ENCODE measurements at regions not wholly inside any gene's neighbourhood (a gene's known extent, or its start where the extent isn't known, plus 50 kb on each side); places are given as distances from the start of the nearest gene placed in this dataset.
"Not testable (repeated sequence)": the region's sequence is repeated elsewhere in the genome, so short reads cannot be mapped to it uniquely, and the experiment has no call there.

DNA sequence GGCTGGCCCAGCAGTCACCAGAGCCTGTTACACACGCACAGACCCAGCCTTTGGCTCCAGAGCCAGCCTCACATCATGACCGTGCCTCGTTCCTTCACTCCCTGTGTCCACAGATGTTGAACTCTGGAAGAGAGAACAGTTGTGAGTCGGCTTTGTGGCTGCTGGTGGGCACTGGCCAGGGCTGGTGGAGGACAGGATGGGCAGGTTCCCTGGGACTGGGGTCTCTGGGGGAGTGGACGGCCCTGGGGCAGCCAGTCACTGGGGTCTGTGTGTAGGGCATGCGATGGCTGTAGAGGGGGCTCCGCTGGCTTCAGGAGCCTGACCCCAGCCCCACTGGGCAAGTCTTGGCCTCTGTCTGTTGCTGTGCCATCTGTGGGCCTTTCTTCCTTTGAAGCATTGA, 1070.1 kb downstream of the BRD1 start:
- no peak for DNase-seq (ENCODE audit: low spot score)

DNA sequence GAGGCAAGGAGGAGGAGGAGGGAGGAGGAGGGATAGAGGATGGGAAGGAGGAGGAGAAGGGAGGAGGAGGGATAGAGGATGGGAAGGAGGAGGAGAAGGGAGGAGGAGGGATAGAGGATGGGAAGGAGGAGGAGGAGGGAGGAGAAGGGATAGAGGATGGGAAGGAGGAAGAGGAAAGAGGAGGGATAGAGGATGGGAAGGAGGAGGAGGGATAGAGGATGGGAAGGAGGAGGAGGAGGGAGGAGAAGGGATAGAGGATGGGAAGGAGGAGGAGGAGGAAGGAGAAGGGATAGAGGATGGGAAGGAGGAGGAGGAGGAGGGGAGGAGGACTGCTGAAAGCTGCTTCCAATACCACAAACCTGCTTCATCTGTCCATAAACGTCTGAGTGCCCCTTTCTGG, 1070.5 kb downstream of the BRD1 start:
- DNase-seq (ENCODE audit: low spot score): not testable (repeated sequence)

GRCh38 chr22:48756146-48757111, 1071.2 kb downstream of the BRD1 start:
- no peak for DNase-seq (ENCODE audit: low spot score)

DNA sequence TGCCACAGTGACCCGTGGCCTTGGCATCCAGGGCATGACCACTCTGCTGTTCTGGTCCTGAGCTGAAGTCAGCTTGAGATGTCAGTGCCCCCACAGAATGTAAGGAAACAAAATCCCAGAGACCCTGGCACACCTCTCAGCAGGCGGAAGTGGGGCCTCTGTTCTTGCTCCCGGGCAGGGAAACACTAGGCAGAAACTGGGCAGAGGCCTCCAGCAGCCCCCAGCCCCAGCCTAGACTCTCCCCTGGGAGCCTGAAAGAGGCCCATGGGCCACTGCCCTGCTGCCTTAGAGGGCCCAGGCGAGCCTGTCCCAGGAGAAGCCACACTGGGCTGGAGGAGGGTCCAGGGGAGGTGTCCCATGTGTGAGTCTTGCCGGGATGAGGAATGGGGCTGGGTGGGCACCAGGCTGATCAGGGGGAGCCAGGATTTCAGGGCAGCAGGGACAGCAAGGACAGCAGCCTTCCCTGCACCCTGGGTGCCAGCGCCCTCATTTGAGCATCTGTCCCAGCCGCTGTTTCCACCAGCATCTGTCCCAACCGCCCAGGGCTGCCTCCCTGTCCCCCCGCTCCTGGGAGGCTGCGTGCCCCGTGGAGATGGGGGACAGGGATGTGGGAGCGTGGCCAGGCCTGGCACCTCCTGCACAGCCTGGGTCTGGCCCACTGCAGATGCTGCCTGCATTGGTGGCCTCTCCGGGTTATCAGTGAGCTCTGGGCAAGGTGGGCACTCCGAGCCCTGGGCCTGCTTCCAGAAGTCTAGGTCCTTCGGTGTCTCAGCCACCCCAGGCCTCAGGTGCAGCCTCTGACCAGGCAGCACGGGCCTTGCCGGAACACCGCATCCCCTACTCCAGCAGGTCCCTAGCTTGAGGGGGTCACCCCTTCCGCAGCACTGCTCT, 1072.4 kb downstream of the BRD1 start:
- no peak for DNase-seq (ENCODE audit: low spot score)

DNA sequence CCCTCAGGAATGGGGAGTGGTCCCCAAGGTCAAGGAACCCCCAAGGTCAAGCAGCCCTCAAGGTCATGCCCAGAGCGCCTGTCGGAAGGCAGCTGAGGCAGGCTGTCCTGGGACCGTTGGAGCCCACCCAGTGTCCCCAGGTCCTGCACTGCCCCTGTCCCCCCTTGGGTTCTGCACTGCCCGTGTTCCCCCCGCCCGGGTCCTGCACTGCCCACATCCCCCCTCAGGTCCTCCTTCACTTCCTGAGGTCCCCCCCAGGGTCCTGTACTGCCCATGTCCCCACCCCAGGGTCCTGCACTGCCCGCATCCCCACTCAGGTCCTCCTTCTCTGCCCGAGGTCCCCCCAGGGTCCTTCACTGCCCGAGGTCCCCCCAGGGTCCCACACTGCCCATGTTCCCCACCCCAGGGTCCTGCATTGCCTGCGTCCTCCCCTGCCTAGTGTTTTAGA, 1073.0 kb downstream of the BRD1 start:
- DNase-seq (ENCODE audit: low spot score): no peak

DNA sequence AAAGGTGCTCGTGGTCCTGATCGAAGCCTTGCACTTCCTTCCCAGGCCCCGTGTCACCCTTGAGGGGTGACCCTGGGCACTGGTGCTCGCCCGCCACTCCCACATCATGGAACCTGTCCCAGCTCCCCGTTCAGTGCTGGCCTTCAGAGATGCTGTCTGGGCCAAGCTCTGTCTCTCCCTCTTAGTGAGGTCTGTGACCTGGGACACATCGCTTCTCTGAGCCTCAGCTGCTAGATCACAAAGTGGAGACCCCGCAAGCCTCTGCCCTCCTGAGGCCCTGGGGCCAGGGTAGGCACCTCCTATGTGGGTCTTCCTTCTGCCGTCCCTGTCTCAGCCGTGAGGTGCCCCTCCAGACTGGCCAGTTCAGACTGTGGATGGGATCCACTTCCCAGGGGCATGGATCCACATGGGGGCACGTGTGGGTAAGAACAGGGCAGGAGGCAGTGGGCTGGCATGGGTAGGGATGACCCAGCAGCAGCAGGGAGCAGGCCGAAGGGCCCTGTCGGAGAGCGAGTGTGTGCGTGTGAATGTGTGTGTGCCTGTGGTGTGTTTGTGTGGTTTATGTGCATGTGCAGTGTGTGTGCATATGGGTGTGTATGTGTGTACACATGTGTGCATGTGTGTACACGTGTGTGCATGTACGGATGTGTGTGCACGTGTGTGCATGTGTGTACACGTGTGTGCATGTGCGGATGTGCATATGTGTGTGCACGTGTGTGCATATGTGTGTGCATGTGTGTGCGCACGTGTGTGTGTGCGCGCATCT, 1073.7 kb downstream of the BRD1 start:
- DNase-seq (ENCODE audit: low spot score): no peak

DNA sequence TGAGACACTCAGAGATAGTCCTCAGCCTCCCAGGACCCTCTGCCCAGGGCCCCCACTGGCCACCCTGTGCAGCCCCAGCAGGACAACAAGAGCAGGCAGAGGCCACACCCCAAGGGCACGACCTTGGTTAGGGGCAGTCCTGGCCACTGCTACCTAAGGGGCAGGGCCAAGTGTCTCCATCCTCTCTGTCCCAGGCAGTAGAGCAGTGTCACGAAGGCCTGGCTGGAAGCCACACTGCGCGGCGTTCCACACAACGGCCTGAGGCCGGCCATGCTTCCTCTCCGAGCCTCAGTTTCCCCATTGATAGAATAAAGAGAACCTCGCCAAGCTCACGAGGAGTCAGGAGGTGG, 1074.3 kb downstream of the BRD1 start:
- DNase-seq (ENCODE audit: low spot score): no peak

GRCh38 chr22:48752451-48753380, 1075.0 kb downstream of the BRD1 start:
- DNase-seq (ENCODE audit: low spot score): peak; percentile 9

GRCh38 chr22:48751539-48752437, 1075.9 kb downstream of the BRD1 start:
- DNase-seq (ENCODE audit: low spot score): no peak

- no peak for DNase-seq (ENCODE audit: low spot score)
Measured at GRCh38 chr22:48750826-48751440, 1076.7 kb downstream of the BRD1 start.

- DNase-seq (ENCODE audit: low spot score): no peak
Measured at GRCh38 chr22:48750282-48750681, 1077.4 kb downstream of the BRD1 start.

GRCh38 chr22:48749555-48750227, 1078.0 kb downstream of the BRD1 start:
- DNase-seq (ENCODE audit: low spot score): no peak

DNA sequence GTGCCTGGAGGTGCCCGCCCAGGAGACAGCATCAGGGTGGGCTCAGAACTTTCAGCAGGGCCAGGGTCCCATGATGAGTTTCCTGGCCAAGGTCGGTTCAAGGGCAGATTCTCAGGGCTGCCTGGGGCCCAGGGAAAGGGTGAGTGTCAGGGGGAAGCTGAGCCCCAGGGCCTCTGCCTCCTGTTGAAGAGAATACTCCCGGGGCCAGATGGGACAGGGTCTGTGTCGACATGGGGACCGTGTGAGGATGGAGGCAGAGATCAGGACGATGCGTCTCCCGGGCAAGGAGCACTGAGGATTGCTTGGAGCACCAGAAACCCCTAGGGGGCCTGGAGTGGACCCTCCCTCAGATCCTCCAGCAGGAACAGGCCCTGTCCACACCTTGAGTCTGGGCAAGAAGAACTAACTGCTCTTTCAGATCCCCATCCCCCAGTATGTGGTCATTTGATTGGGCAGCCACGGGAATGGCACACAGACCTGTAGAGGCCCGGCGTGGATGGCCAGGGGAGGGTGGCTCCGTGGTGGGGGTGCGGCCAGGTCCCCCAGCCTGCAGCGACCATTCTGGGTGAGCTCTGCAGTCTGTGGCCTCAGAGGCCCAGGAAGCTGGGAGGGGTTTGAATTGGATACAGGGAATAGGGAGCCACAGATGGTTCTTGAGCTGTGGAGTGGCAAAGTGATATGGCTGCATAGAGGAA, 1078.7 kb downstream of the BRD1 start:
- no peak for DNase-seq (ENCODE audit: low spot score)

- DNase-seq (ENCODE audit: low spot score): no peak
Measured at GRCh38 chr22:48748113-48748859, 1079.4 kb downstream of the BRD1 start.

DNA sequence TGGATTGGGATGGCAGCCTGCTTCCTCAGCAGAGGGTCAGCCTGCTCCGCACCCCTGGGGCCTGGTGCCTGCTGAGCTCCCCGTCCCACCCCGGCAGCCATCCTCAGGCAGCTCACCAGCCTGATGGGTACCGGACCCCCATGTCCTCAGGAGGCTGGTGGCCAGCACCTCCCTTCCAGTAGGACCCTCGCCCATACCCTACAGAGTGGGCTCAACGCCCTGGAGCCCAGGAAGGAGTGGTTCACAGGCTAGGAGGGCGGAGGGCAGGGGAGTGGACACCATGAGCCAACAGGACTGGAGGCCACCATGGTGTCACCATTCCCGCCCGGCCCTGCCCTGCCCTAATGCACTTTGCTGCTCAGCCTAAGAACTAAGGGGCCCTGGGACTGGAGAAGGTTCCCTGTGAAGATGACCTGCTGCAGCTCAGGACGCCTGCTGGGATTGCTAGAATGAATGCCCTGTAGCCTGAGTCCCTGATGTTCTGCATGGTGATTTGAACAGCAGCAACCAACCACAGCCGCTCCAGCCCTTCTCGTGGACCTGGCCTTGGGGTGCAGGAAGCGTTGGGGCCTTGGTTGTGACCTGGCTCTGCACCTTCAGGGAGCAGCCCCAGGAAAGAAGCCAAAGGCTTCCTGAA, 1080.8 kb downstream of the BRD1 start:
- DNase-seq (ENCODE audit: low spot score): no peak

- DNase-seq (ENCODE audit: low spot score): no peak
Measured at GRCh38 chr22:48745842-48746788, 1081.6 kb downstream of the BRD1 start.

Measured in SW480 (cell line).